ENCODE measurements at regions not wholly inside any gene's neighbourhood (a gene's known extent, or its start where the extent isn't known, plus 50 kb on each side); places are given as distances from the start of the nearest gene placed in this dataset.

DNA sequence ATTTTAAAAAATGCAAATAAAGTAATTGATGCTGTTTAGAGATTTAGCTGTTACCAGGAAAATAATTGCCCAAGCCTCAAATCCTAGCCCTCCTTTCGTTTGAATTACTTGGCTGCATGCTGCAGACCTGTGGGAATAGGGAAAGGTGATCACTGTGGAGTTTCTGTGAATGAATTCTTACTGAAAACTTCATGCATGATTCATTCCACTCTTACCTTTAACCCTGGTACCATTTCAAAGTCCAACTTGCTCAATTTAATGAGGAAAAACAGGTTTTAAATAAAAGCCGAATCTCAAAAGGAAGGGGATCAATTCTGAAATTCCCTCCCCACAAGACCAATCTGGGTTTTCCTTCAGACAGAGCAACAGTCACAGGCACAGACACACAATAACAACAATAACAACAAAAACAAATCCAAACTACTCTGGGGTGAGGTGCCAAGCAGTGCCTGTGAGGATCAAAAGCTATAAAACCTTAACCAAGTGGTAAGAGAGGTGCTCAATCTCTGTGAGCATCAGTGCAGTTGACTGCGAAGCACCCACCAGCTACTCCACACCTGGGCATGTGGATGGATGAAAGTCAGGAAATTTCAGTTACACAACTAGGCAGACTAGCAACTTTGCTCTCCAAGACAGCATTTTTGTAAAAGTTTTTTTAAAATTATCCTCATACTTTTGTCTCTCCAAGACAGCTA, 200.8 kb downstream of the CNTN3 start:
- DNase-seq, result no peak

DNA sequence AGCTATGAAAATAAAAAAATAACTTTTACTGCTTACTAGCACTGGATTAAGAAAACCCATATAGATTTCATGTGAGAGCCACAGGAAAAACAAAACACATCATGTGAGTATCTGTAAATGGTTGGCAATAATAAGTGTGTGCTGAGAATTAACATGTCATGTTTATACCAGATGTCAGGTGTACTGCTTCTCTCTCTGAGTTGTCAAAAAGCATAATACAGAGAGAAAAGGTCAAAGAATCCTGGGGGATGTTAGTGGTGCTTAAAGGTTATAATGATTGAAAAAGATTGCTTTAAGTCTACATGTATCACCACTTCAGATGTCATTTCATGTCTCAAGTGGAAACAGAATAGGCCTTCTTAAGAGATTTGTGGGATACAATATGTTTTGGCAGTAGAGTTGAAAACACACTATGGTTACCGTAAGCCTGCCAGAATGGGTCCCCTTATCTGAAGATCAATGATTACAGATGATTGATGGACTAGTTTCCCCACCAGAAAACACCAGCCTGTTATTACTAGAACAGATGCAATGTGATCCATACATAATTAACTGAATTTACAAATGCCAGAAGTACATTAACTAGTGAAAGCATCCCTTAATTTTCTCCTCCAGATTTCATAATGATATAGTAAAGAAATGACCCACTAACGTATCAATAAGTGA, 204.1 kb downstream of the CNTN3 start:
- DNase-seq, result no peak

DNA sequence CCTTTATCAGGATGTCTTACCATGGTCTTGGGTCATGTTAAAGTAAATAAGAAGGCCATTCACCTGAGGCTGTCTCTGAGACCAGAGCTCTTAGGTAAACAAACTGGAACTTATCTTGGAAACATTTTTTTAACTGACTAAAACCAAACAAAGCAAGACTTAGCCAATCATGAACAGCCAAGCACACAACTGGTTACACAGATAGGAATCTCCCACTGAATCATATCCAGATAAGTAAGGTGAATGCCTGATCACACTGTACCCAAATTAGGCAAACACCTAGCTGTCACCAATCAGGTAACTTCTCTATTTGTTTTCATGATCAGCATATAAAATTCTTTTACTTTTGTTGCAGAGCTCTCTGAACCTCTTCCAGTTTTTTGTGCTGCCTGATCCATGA, 205.4 kb downstream of the CNTN3 start:
- DNase-seq, result no peak

DNA sequence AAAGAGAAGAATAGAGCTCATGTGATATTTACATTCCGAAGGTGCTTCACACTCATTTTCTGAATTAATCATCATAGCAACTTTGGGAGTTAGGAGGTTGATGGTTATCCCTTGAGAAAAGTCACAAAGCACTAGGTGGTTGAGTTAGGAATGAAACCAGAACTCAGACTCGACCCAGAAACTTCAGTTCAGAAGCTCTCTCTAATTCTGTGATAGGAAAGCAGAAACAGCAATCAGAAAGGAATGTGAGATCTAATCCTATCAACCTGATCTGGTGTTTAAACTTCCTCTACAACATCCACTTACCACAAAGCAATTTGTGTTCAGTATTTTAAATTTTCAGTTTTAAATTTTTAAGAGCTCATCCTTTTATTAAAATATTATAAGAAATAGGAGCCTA, 211.2 kb downstream of the CNTN3 start:
- peak; percentile 16 for DNase-seq

DNA sequence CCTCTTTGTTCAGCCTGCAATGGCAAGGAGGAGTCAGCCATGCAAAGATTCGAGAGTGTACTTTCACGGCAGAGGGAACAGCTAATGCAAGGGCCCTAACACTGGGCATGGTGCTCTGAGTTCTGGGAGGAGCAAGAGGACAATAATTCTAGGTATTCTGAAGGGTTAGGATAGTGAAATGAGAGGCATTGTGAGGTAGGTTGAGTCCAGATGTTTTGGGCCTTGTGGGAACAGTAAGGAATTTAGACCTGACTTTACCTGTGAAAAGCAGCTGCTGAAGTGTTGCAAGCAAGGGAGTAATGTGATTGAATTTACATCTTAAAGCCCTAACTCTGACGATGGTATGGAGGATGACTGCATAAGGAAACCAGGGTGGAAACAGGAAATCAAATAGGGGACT, 211.6 kb downstream of the CNTN3 start:
- DNase-seq, result no peak

DNA sequence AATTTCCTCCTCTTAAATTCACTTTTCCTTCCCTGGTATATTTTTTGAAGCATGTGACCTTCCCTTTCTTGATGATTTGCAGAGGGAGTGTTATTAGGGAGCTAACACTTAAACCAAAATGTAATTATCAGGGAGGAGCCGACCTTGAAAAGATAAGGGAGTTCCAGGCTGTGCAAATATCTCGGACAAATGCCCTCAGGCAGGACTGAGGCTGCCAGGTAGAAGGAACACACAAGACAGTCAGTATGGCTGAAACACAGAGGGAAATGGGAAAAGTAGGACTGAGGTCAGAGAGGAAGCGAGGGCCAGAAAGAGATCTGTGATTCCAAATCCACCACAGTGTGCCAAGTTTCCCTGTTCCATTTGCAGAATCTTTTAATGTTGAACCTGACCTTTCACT, 221.0 kb downstream of the CNTN3 start:
- no peak for DNase-seq

DNA sequence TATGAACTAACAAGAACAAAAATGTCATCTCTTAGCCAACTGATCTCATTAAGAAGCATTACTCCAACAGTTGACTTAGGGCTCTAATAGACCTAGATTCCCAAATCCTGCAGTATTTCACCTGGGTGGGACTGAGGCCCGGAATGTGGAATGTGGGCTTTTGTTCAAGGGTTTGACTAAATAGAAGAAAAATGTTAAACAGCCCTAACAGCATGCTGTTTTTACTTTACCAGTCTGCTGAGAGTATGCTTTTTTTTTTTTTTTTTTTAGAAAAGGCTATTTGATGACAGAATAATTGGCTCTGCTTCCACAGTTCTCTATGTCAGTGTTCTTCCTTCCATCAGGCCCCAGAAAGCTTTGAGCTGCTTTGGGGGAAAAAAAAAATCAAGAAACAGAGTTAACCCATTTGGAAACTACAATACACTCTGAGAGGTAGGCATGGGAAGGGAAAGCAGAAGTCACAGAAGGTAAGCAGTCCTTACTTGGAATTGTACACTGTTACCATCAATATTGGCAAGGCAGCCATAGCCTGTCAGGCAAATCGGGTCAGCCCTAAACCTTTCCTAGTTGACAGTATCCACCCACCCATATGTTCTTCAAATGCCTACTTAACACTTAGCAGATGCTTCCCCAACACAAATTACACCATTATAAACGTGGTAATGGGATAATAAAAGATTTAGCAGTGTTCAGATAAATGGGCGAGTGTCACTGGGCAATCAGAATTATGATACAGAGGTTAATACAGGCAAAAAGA, 224.2 kb downstream of the CNTN3 start:
- no peak for DNase-seq

DNA sequence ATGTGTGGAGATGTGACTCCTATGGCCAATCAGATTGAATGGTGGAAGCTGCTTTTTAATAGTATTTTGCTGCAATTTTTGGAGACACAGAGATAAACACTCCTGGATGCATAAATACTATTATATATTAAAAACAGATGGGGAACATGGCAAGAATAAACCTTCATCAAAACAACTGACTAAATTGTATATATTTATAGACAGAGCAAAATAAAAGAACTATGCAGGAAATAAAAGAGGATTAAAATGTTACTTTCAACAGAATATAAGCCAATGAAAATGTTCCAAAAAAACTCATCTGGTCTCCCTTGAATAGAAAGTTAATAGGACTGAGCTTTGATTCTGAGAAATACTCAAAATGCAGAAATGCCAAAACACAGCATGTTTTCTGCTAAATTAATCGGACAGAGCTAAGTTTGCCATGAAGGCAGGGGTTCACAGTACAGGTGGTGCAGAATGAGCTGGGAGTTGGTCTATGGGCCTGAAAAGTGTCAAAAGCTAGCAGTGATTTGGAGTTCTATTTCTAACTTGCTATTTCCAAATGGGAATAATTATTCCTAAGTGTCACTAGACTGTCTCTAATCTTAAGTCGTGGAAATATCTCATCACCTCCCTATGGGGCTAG, 227.2 kb downstream of the CNTN3 start:
- no peak for DNase-seq

DNA sequence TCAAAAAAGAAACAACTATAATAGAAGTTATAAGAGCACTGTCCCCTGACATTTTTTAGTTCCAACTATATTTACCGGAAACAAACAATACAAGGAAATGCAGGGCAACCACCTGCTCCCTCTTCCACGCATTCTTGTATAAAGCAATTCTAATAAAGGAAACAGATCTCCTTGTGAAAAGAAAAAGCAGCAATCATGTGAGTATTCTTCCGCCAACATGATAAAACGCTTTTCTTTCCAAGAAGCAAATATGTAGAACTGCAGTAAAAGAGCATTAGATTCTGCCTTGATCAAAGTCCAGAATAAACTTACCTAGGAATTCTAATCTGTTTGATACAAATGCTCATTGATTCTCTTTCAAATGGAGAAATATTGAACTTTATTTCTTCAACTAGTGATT, 230.3 kb downstream of the CNTN3 start:
- no peak for DNase-seq

DNA sequence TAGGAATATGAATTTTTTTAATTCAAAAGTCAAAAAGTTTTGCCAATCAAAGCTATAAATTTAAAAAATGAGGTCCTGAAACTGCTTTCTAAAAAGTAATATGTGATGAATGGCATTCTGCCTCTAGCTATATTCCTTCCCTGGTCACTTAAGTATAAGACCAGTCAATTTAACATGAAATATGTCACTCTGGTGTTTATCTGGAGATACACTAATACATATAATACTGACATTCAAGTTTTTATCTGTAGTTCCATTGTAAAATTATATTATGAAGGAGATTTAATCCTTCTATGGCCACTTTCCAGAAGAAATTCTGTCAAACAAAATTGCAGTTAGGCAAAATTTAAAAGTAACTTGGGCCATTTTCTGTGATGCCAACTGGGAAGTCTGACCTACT, 236.8 kb downstream of the CNTN3 start:
- no peak for DNase-seq

DNA sequence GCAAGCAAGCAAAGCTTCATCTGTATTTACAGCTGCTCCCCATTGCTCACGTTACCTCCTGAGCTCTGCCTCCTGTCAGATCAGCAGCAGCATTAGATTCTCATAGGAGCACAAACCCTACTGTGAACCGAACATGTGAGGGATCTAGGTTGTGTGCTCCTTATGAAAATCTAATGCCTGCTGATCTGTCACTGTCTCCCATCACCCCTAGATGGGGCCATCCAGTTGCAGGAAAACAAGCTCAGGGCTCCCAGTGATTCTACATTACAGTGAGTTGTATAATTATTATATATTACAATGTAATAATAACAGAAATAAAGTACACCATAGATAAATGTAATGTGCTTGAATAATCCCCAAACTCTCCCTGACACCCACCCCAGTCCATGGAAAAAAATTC, 238.1 kb downstream of the CNTN3 start:
- peak; percentile 29 for DNase-seq

DNA sequence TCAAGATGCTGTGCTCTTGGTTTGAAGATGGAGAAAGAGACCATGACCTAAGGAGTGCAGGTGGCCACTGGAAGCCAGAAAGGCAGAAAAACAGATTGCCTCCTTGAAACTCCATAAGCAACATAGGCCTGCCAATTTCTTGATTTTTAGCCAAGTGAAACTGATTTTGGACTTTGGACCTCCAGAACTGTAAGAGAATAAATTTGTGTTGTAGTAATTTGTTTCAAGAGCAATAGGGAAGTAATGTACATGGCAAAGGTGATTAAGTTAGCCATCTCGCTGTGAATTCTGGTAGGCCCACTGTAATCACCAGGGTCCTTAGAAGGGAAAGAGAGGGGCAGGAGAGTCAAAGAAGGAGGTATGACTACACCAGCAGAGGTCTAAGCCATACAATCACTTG, 238.8 kb downstream of the CNTN3 start:
- DNase-seq, result no peak

DNA sequence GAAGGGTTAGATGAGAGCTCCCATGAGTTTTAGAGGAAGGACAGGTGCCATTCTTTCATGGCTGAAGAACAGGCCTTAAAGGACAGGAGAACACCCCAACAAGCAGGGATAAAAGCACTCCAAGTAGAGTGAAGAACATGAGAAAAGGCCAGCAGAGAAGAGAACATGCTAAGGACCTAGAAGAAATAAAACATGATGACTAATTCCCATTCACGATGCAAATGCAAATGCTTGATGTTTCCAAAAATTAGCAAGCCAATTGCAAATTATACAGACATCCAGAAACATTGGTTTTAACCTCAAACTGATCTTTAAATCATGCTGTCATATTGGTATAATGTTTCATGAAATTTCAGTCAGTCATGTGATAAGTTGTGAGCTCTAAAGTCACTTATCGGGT, 241.7 kb downstream of the CNTN3 start:
- no peak for DNase-seq

DNA sequence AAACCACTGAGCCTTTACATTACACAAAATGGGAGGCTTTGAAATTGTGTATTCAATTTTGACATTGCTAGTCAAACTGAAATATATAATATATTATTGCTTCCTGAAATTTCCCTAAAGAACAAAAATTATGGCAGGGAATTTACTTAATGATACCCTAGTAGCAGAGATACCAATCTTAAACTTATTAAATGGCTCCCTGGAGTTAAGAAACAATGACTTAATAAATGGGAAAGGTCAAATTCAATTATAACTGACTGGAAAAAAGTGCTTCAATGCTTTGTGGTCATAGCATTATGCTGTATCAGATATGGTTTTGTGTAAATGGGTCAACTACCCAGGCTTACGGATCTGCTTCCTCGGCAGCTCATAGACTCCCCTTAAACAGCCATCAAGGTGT, 244.1 kb downstream of the CNTN3 start:
- no peak for DNase-seq

DNA sequence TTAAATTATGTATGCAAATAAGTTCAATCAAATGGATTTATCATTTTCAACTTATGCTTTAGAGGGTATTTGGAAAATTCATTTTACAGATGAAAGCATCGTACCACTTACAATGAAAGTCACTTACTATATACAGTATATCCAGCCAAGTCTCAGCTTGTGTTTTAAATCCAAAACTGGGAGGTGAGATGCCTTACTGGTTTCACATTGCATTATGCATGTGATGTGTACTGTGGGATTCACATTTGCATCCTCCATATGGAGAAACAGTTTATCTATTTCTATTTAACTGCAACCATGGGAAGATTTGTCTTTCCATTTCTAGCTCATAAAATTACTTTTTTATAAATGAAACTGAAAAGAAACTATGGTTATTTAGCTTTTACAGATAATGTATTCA, 248.1 kb downstream of the CNTN3 start:
- DNase-seq, result no peak

DNA sequence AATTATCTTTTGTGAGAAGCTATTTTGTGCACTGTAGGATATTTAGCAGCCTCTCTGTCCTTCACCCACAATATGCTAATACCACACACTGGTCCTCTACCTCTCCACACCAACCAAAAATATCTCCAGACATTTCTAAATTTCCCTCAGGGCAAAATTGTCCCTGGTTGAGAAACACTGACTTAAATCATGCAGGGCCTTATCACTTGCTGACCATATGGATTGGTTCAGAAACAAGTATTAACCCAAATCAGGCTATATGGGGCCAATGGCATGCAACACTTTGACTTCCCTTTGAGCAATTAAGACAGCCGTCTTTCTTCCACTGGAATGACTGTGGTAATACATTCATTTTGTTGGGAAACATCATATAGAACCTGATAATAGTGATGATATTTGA, 251.1 kb downstream of the CNTN3 start:
- no peak for DNase-seq

DNA sequence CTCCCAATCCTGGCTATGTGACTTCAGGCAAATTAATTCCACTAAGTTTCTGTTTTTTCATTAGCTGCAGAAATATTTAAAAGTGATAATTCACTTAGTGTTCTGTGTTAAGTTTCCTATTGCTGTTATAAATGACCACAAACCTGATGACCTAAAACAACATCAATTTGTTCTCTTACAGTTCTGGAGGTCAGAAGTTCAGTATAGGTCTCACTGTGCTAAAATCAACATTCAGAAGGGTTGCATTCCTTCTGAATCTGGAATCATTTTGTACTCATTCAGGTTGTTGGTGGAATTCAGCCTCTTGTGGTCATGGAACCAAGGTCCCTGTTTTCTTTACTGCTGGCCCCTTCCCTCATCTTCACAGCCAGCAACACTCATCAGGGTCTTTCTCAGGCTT, 254.1 kb downstream of the CNTN3 start:
- no peak for DNase-seq

DNA sequence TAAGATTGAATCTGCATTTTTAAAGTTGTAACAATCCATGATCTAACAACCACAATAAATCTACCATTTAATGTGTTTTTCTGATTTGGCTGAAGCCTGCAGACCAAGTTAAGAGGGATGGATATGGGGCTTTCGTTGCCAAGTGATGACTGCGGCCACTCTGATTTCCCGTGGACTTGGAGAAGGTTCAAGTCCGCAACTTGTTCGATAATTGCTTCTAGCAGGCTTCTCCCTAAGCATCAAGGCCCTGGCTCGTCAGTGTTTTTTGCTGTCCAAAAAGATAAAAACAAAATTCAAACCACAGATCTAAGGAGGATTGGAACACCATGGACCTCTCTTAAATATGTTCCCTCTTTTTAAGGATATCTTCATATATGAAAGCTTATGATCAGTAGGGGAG, 256.6 kb downstream of the CNTN3 start:
- DNase-seq, result no peak

DNA sequence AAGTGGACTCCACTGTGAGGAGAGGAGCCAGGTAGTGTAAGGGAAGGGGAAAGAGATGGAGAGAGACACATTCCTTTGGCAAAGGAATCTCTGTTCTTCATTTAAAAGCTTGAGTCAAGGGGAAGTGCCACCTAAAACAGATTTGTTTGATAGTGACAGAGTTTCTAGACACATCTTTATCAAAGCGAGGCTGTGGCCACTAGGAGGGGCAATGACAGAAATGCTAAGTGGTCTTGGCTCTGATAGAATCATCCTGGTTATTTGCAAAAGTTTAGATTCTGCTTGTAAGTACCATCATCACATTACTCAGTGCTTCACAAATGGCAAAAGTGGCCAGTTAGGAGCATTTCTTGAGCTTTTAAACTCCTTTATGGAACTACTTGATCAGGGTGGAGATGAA, 261.4 kb downstream of the CNTN3 start:
- DNase-seq, result no peak

DNA sequence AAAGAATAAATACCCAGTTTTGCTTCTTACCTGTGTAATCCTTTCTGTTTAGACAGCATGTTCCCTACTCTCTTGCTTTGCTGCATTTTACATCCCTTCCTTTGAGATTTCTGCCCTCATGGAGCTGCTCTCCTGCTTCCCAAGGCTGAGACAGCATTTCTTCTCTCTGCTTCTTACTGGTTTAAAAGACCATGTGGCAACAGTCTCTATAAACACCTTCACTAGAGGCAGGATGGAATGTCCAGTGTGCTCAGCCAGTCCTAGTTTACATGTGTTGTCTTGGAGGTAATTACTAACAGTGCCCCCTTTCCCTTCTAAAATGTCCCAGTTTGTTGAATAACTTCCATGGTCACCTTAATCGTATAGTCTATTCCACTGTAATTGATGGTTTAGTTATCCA, 262.3 kb downstream of the CNTN3 start:
- DNase-seq, result no peak

DNA sequence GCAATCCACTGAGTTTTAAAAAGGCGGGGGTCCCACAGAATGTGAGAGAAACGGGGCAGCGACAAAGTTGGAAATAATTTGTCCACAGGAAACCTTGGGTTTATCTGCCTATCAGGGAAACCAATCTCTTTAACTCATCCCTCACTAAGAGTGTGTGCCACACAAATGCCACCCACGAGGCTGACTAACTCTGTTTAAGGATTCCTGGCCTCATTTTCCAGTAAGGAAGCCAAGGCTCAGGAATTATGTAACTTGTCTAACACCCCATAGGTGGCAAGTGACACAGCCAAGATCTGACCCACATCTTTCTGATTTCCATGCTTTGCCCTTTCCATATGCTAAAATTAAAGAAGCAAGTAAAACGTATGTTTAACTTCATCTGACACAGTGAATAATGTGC, 263.2 kb downstream of the CNTN3 start:
- DNase-seq, result peak; percentile 4

DNA sequence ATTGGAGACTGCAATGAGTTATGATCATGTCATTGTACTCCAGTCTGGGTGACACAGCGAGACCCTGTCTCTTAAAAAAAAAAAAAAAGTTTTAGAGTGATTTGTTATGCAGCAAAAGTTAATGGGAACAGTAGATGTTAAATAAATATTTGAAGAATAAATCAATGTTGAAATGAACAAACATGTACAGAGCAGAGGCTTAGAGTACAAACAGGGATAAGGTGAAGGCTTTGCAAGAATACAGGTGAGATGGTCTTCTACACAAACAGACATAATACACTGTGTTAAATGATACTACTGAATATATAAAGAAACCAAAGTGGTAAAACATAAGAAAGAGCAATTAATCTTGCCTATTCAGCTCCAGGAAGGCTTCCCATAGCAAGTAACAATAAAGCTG, 265.4 kb downstream of the CNTN3 start:
- no peak for DNase-seq

DNA sequence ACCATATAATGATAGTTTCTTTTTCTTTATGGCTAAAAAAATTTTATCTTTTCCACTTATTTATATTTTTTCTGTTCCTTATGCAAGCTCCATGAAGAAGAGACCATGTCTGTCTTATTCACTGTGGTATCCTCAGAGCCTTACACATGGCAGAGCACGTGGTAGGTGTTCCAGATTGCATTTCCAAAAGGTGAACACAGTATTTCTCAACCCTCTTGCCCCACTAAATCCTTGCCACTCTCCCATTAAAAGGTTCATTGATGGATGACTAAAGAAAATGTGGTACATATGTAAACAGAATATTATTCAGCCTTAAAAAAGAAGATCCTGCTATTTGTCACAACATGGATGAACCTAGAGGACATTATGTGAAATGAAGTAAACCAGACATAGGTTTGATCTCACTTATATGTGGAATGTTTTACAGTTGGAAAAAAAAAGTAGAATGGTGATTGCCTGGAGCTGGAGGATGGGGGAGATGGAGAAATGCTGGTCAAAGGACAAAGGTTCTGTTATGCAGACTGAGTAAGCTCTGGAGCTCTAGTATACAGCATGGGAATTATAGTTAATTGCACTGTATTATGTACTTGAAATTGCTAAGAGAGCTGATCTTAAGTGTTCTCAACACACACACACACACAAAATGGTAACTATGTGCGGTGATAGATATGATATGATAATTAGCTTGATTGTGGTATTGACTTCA, 266.7 kb downstream of the CNTN3 start:
- DNase-seq, result no peak

Data from fibroblast of skin of back (primary cell).